ENCODE measurements at regions not wholly inside any gene's neighbourhood (a gene's known extent, or its start where the extent isn't known, plus 50 kb on each side); places are given as distances from the start of the nearest gene placed in this dataset.

- intact Hi-C loops (cut with DNase I; ENCODE audit: low total_unique reads) (no loop called here), in situ Hi-C loops (cut with MboI; ENCODE audit: low pct_ligation_motif_present in 1 of 4, low pct_unique_long_range_greater_than_20kb in 1 of 4, low sequenced_read_pairs in 3 of 4) (no loop called here)
- Histone ChIP-seq H3K36me3 (no peaks in the 10 kb centered on the region), H3K27me3 (no peaks in the 10 kb centered on the region), H3K27ac (peak overlapping the region; percentile 17 to 68 (median 56)), H3K4me1 (peaks cover 3 to 32% (median 17%) of the 10 kb centered on the region in 4 donors), H3K9me3 (no peaks in the 10 kb centered on the region), H3K4me3 (no peak overlapping the region)
- peak; percentile 31 for DNase-seq
- WGBS, 2 donors (ENCODE audit: low coverage in 1 of 2): 53 to 54% methylated on average over 2 to 14 of the region's 14 CpGs
- TF ChIP-seq POLR2AphosphoS5 (IDR thresholded peaks at IDR 0.05) (no peak), CTCF (IDR thresholded peaks at IDR 0.05) (no peak), POLR2A (IDR thresholded peaks at IDR 0.05) (no peak), EP300 (IDR thresholded peaks at IDR 0.05; ENCODE audit: low read depth) (no peak)
Observed at GRCh38 chr5:135126688-135127438, 92.8 kb upstream of the PITX1 start.

- 57 to 63% methylated on average over 6 to 8 of the region's 8 CpGs for WGBS, 2 donors (ENCODE audit: low coverage in 1 of 2)
- no peak for TF ChIP-seq CTCF (IDR thresholded peaks at IDR 0.05)
- TF ChIP-seq EP300 (IDR thresholded peaks at IDR 0.05; ENCODE audit: low read depth): no peak
Observed at GRCh38 chr5:135124724-135125123, 90.7 kb upstream of the PITX1 start.

DNA sequence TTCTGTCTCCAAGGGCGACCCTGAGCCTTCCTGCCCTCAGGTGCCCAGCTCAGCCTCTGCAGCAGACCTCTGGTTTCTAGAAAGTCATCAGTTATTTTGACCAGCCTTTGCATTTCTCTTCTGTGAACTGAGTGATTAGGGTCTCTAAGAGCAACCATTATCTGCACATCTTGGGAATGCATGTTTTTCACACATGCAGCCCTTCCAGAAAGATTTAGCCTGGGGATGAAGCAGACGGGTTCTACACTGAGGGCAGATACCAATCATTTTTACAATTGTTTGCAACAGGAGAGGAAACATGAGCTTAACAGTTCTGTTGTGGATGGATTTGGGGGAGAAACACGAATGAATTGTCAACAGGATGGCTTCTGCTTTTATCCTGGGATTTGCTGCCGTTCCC lies 90.1 kb upstream of the PITX1 start:
- H3K4me3 ChIP-seq: no peak overlapping the region
- no peaks in the 10 kb centered on the region for H3K9me3 ChIP-seq
- H3K36me3 ChIP-seq: no peaks in the 10 kb centered on the region
- H3K27me3 ChIP-seq: no peaks in the 10 kb centered on the region
- 62% methylated on average over 4 of the region's 4 CpGs; no CpG with 5 or more reads in 1 of the 2 donors for WGBS, 2 donors (ENCODE audit: low coverage in 1 of 2)
- TF ChIP-seq CTCF (IDR thresholded peaks at IDR 0.05): no peak
- no peak for TF ChIP-seq POLR2AphosphoS5 (IDR thresholded peaks at IDR 0.05)
- TF ChIP-seq POLR2A (IDR thresholded peaks at IDR 0.05): no peak
- TF ChIP-seq EP300 (IDR thresholded peaks at IDR 0.05; ENCODE audit: low read depth): no peak
- H3K27ac ChIP-seq: no peak overlapping the region
- in situ Hi-C loops (cut with MboI; ENCODE audit: low pct_ligation_motif_present in 1 of 4, low pct_unique_long_range_greater_than_20kb in 1 of 4, low sequenced_read_pairs in 3 of 4) (no loop called here), intact Hi-C loops (cut with DNase I; ENCODE audit: low total_unique reads) (no loop called here)
- no peak for DNase-seq
- H3K4me1 ChIP-seq: peaks cover 3 to 23% (median 17%) of the 10 kb centered on the region in 4 donors

More at GRCh38 chr5:135124724-135125123, 90.7 kb upstream of the PITX1 start:
- Histone ChIP-seq H3K4me3 (no peak overlapping the region), H3K36me3 (no peaks in the 10 kb centered on the region), H3K4me1 (peaks cover 3 to 27% (median 17%) of the 10 kb centered on the region in 4 donors), H3K27me3 (no peaks in the 10 kb centered on the region), H3K9me3 (no peaks in the 10 kb centered on the region), H3K27ac (no peak overlapping the region)
- DNase-seq: no peak
- intact Hi-C loops (cut with DNase I; ENCODE audit: low total_unique reads) (no loop called here), in situ Hi-C loops (cut with MboI; ENCODE audit: low pct_ligation_motif_present in 1 of 4, low pct_unique_long_range_greater_than_20kb in 1 of 4, low sequenced_read_pairs in 3 of 4) (no loop called here)

- Histone ChIP-seq H3K27ac (no peak overlapping the region), H3K27me3 (no peaks in the 10 kb centered on the region), H3K9me3 (no peaks in the 10 kb centered on the region), H3K36me3 (no peaks in the 10 kb centered on the region), H3K4me3 (no peak overlapping the region), H3K4me1 (peaks cover 3 to 15% (median 12%) of the 10 kb centered on the region in 4 donors)
- intact Hi-C loops (cut with DNase I; ENCODE audit: low total_unique reads): no loop called here
- TF ChIP-seq POLR2A (IDR thresholded peaks at IDR 0.05): no peak
- no peak for TF ChIP-seq CTCF (IDR thresholded peaks at IDR 0.05)
- TF ChIP-seq POLR2AphosphoS5 (IDR thresholded peaks at IDR 0.05): no peak
- no peak for TF ChIP-seq EP300 (IDR thresholded peaks at IDR 0.05; ENCODE audit: low read depth)
- in situ Hi-C loops (cut with MboI; ENCODE audit: low pct_ligation_motif_present in 1 of 4, low pct_unique_long_range_greater_than_20kb in 1 of 4, low sequenced_read_pairs in 3 of 4): no loop called here
- WGBS, 2 donors (ENCODE audit: low coverage in 1 of 2): 69% methylated on average over 1 of the region's 1 CpG; no CpG with 5 or more reads in 1 of the 2 donors
- DNase-seq: no peak
Observed at GRCh38 chr5:135122797-135123196, 88.8 kb upstream of the PITX1 start.
